Mesothelial cell of epicardium (in vitro differentiated cells): ENCODE measurements at regions not wholly inside any gene's neighbourhood (a gene's known extent, or its start where the extent isn't known, plus 50 kb on each side); places are given as distances from the start of the nearest gene placed in this dataset.
"Not testable (repeated sequence)": the region's sequence is repeated elsewhere in the genome, so short reads cannot be mapped to it uniquely, and the experiment has no call there.

Experiments
- DNase-seq, 2 experiments: peaks; one replicate each; pipeline ENCODE4 v3.0.0; 2021; ENCODE audit warnings: low spot score in 2 of 2; ENCODE audit not compliant: unreplicated experiment in 2 of 2
- H3K27ac Mint-ChIP-seq: 2 replicates; pipeline ENCODE4 v1.8.0; 2021; ENCODE audit warnings: mixed read lengths
- H3K27me3 Mint-ChIP-seq: 2 replicates; pipeline ENCODE4 v1.8.0; 2021; ENCODE audit warnings: low read depth, mixed read lengths
- H3K36me3 Mint-ChIP-seq: 2 replicates; pipeline ENCODE4 v1.8.0; 2021; ENCODE audit warnings: mixed read lengths
- H3K4me1 Mint-ChIP-seq: 2 replicates; pipeline ENCODE4 v1.8.0; 2021; ENCODE audit warnings: mixed read lengths
- H3K4me3 Mint-ChIP-seq: 2 replicates; pipeline ENCODE4 v1.8.0; 2021; ENCODE audit warnings: mild to moderate bottlenecking, moderate library complexity, mixed read lengths
- H3K9me3 Mint-ChIP-seq: 2 replicates; pipeline ENCODE4 v1.8.0; 2021; ENCODE audit warnings: mixed read lengths
- CTCF ChIP-seq: fragments of 200-600 bp; sonication (generic); IDR thresholded peaks from one replicate; pipeline ENCODE4 v1.5.0; 2021; ENCODE audit warnings: antibody characterized with exemption; ENCODE audit not compliant: unreplicated experiment

GRCh38 chr9:33695856-33696255 lies 99.5 kb upstream of the PRSS3 start:
- Mint-ChIP-seq H3K27me3 (peaks cover 13% of the 10 kb centered on the region), H3K4me3 (no peak overlapping the region), H3K9me3 (no peaks in the 10 kb centered on the region), H3K36me3 (no peaks in the 10 kb centered on the region), H3K27ac (no peak overlapping the region), H3K4me1 (no peaks in the 10 kb centered on the region)
- TF ChIP-seq CTCF = no peak
- no peak for DNase-seq

GRCh38 chr9:33697171-33697570 lies 98.2 kb upstream of the PRSS3 start:
- Mint-ChIP-seq H3K27ac (no peak overlapping the region), H3K4me3 (no peak overlapping the region), H3K36me3 (no peaks in the 10 kb centered on the region), H3K9me3 (no peaks in the 10 kb centered on the region), H3K27me3 (peaks cover 13% of the 10 kb centered on the region), H3K4me1 (no peaks in the 10 kb centered on the region)
- DNase-seq = no peak
- TF ChIP-seq CTCF = no peak

- TF ChIP-seq CTCF = no peak
- H3K27me3 Mint-ChIP-seq = peaks cover 13% of the 10 kb centered on the region
- H3K9me3 Mint-ChIP-seq = no peaks in the 10 kb centered on the region
- H3K4me3 Mint-ChIP-seq = no peak overlapping the region
- H3K36me3 Mint-ChIP-seq = no peaks in the 10 kb centered on the region
- no peak overlapping the region for H3K27ac Mint-ChIP-seq
- no peaks in the 10 kb centered on the region for H3K4me1 Mint-ChIP-seq
- DNase-seq = no peak
Observed at GRCh38 chr9:33698267-33698666, 97.1 kb upstream of the PRSS3 start.

- H3K4me3 Mint-ChIP-seq, H3K27me3 Mint-ChIP-seq, H3K4me1 Mint-ChIP-seq, H3K36me3 Mint-ChIP-seq, DNase-seq, H3K9me3 Mint-ChIP-seq, H3K27ac Mint-ChIP-seq: not testable (repeated sequence)
Observed at GRCh38 chr9:33700940-33701339, 94.4 kb upstream of the PRSS3 start.

- Mint-ChIP-seq H3K9me3 (peaks cover 10% of the 10 kb centered on the region), H3K27me3 (peaks cover 4% of the 10 kb centered on the region), H3K27ac (no peak overlapping the region), H3K36me3 (peaks cover 2% of the 10 kb centered on the region), H3K4me1 (peaks cover 6% of the 10 kb centered on the region), H3K4me3 (no peak overlapping the region)
- no peak for TF ChIP-seq CTCF
- DNase-seq = no peak
Observed at GRCh38 chr9:33703430-33704102, 91.8 kb upstream of the PRSS3 start.

- not testable (repeated sequence) for H3K4me3 Mint-ChIP-seq, H3K27me3 Mint-ChIP-seq, DNase-seq, H3K36me3 Mint-ChIP-seq, H3K27ac Mint-ChIP-seq, H3K4me1 Mint-ChIP-seq
- peaks cover 10% of the 10 kb centered on the region for H3K9me3 Mint-ChIP-seq
Observed at GRCh38 chr9:33705440-33705839, 89.9 kb upstream of the PRSS3 start.

GRCh38 chr9:33708441-33708840 lies 86.9 kb upstream of the PRSS3 start:
- Mint-ChIP-seq H3K4me3 (no peak overlapping the region), H3K36me3 (peaks cover 2% of the 10 kb centered on the region), H3K27ac (no peak overlapping the region), H3K27me3 (no peaks in the 10 kb centered on the region), H3K4me1 (peaks cover 16% of the 10 kb centered on the region), H3K9me3 (peaks cover 10% of the 10 kb centered on the region)
- no peak for TF ChIP-seq CTCF
- DNase-seq = no peak
